Right lobe of liver (tissue), 4 donors: ENCODE measurements at regions not wholly inside any gene's neighbourhood (a gene's known extent, or its start where the extent isn't known, plus 50 kb on each side); places are given as distances from the start of the nearest gene placed in this dataset.

Experiments used
- CTCF ChIP-seq, 4 donors: fragments of 200-600 bp in 3 of 4; fragments of 450-650 bp in 1 of 4; IDR thresholded peaks; one replicate each; pipeline versions ENCODE4 v1.5.1 to v1.8.0; 2016 to 2022; ENCODE audit warnings: antibody characterized with exemption in 4 of 4, mild to moderate bottlenecking in 2 of 4
- POLR2A ChIP-seq: fragments of 450-650 bp; IDR thresholded peaks from one replicate; pipeline ENCODE4 v1.6.1; 2017; ENCODE audit warnings: antibody characterized with exemption, mild to moderate bottlenecking
- donor health status: DM: no; HTN: no; CAD: no.
- donor health status: DM: no; HTN: no; CAD: no.
- donor health status: DM: no; HTN: yes; CAD: no.

GRCh38 chr4:10753336-10753735, 68.8 kb upstream of the CLNK start:
- TF ChIP-seq CTCF (IDR thresholded peaks at IDR 0.05) (no peak), POLR2A (no peak)
